H9 (cell line): ENCODE measurements at regions not wholly inside any gene's neighbourhood (a gene's known extent, or its start where the extent isn't known, plus 50 kb on each side); places are given as distances from the start of the nearest gene placed in this dataset.

Source experiments
- DNase-seq: peaks from one replicate; pipeline ENCODE4 v3.0.0-alpha.2; 2017
- H2AFZ ChIP-seq: one replicate; pipeline ENCODE4 v1.6.1; 2013; ENCODE audit warnings: mild to moderate bottlenecking, low read length, control low read depth, moderate library complexity
- H2AK5ac ChIP-seq: 2 replicates; pipeline ENCODE4 v1.6.1; 2013; ENCODE audit warnings: low read length, control low read depth, mixed read lengths; ENCODE audit not compliant: insufficient read length
- H2BK120ac ChIP-seq: one replicate; pipeline ENCODE4 v1.6.1; 2013; ENCODE audit warnings: low read depth, mild to moderate bottlenecking, low read length, control low read depth, inconsistent platforms; ENCODE audit not compliant: poor library complexity, severe bottlenecking
- H2BK12ac ChIP-seq: 2 replicates; pipeline ENCODE4 v1.6.1; 2013; ENCODE audit warnings: low read length, control low read depth, mixed read lengths, low read depth; ENCODE audit not compliant: insufficient read length
- H2BK15ac ChIP-seq: 2 replicates; pipeline ENCODE4 v1.6.1; 2013; ENCODE audit warnings: low read depth, low read length, control low read depth
- H2BK20ac ChIP-seq: one replicate; pipeline ENCODE4 v1.6.1; 2013; ENCODE audit warnings: low read depth, mild to moderate bottlenecking, low read length, control low read depth, inconsistent platforms; ENCODE audit not compliant: poor library complexity, severe bottlenecking
- H2BK5ac ChIP-seq: 2 replicates; pipeline ENCODE4 v1.6.1; 2013; ENCODE audit warnings: low read length, control low read depth, mixed read lengths; ENCODE audit not compliant: insufficient read length
- H3K14ac ChIP-seq: 2 replicates; pipeline ENCODE4 v1.6.1; 2013; ENCODE audit warnings: low read length, control low read depth; ENCODE audit not compliant: insufficient read depth
- H3K18ac ChIP-seq: 2 replicates; pipeline ENCODE4 v1.6.1; 2013; ENCODE audit warnings: low read depth, mild to moderate bottlenecking, mixed read lengths, low read length, control low read depth; ENCODE audit not compliant: insufficient read length
- H3K23ac ChIP-seq: 2 replicates; pipeline ENCODE4 v1.6.1; 2013; ENCODE audit warnings: low read length, control low read depth, mixed read lengths, low read depth; ENCODE audit not compliant: insufficient read length
- H3K23me2 ChIP-seq: 2 replicates; pipeline ENCODE4 v1.6.1; 2013; ENCODE audit warnings: low read depth, mild to moderate bottlenecking, mixed read lengths, low read length, control low read depth; ENCODE audit not compliant: insufficient read length, poor library complexity, severe bottlenecking
- H3K27ac ChIP-seq: 2 replicates; pipeline ENCODE4 v1.5.1; 2013; ENCODE audit warnings: low read length, control low read depth, mixed read lengths, low read depth; ENCODE audit not compliant: insufficient read length
- H3K27me3 ChIP-seq: 2 replicates; pipeline ENCODE4 v1.6.1; 2013; ENCODE audit warnings: low read length, control low read depth, inconsistent platforms; ENCODE audit not compliant: insufficient read depth
- H3K4ac ChIP-seq: 2 replicates; pipeline ENCODE4 v1.6.1; 2013; ENCODE audit warnings: low read depth, mild to moderate bottlenecking, control low read depth, inconsistent platforms, low read length, moderate library complexity
- H3K4me1 ChIP-seq: 2 replicates; pipeline ENCODE4 v1.6.1; 2013; ENCODE audit warnings: low read length, control low read depth, inconsistent platforms; ENCODE audit not compliant: insufficient read depth
- H3K4me2 ChIP-seq: 2 replicates; pipeline ENCODE4 v1.6.1; 2013; ENCODE audit warnings: low read length, control low read depth, mixed read lengths; ENCODE audit not compliant: insufficient read length, insufficient read depth
- H3K56ac ChIP-seq: 2 replicates; pipeline ENCODE4 v1.6.1; 2013; ENCODE audit warnings: low read depth, mild to moderate bottlenecking, mixed read lengths, low read length, control low read depth; ENCODE audit not compliant: insufficient read length
- H3K79me1 ChIP-seq: 2 replicates; pipeline ENCODE4 v1.6.1; 2013; ENCODE audit warnings: low read depth, mild to moderate bottlenecking, moderate library complexity, low read length, control low read depth, inconsistent platforms; ENCODE audit not compliant: insufficient read depth, poor library complexity, severe bottlenecking
- H3K79me2 ChIP-seq: 2 replicates; pipeline ENCODE4 v1.6.1; 2013; ENCODE audit warnings: low read length, control low read depth, inconsistent platforms; ENCODE audit not compliant: insufficient read depth
- H3K9ac ChIP-seq: 2 replicates; pipeline ENCODE4 v1.6.1; 2013; ENCODE audit warnings: low read length, control low read depth, mixed read lengths; ENCODE audit not compliant: insufficient read length; ENCODE audit errors: extremely low read depth
- H3K9me3 ChIP-seq: one replicate; pipeline ENCODE4 v1.6.1; 2013; ENCODE audit warnings: low read depth, low read length, inconsistent platforms; ENCODE audit not compliant: control insufficient read depth
- H3T11ph ChIP-seq: one replicate; pipeline ENCODE4 v1.6.1; 2013; ENCODE audit warnings: mild to moderate bottlenecking, low read length, control low read depth, inconsistent platforms
- H4K20me1 ChIP-seq: one replicate; pipeline ENCODE4 v1.6.1; 2013; ENCODE audit not compliant: control insufficient read depth, insufficient read length, insufficient read depth
- H4K5ac ChIP-seq: 2 replicates; pipeline ENCODE4 v1.6.1; 2013; ENCODE audit warnings: low read depth, mild to moderate bottlenecking, mixed read lengths, low read length, control low read depth; ENCODE audit not compliant: insufficient read length
- H4K8ac ChIP-seq: replicated peaks from 2 replicates; pipeline ENCODE4 v1.6.1; 2013; ENCODE audit warnings: low read length, control low read depth, mixed read lengths, low read depth; ENCODE audit not compliant: insufficient read length
- H4K91ac ChIP-seq: 2 replicates; pipeline ENCODE4 v1.6.1; 2013; ENCODE audit warnings: low read depth, mild to moderate bottlenecking, moderate library complexity, mixed read lengths, low read length, control low read depth; ENCODE audit not compliant: insufficient read length
- H3K27ac Mint-ChIP-seq, 3 experiments: 2 replicates in 2 of 3; 3 replicates in 1 of 3; pipeline ENCODE4 v1.8.0; 2020 to 2021; ENCODE audit warnings: mixed read lengths in 3 of 3, mild to moderate bottlenecking in 1 of 3, moderate library complexity in 1 of 3
- H3K27me3 Mint-ChIP-seq: 2 replicates; pipeline ENCODE4 v1.8.0; 2021; ENCODE audit warnings: low read depth, mild to moderate bottlenecking, moderate library complexity, mixed read lengths
- H3K36me3 Mint-ChIP-seq, 3 experiments: 2 replicates in 2 of 3; 3 replicates in 1 of 3; pipeline ENCODE4 v1.8.0; 2020 to 2021; ENCODE audit warnings: low read depth in 3 of 3, mixed read lengths in 3 of 3; ENCODE audit not compliant: insufficient read depth in 1 of 3
- H3K4me1 Mint-ChIP-seq, 2 experiments: 2 replicates each; pipeline ENCODE4 v1.8.0; 2020; ENCODE audit warnings: mixed read lengths in 2 of 2
- H3K4me3 Mint-ChIP-seq, 2 experiments: 2 replicates in 1 of 2; 3 replicates in 1 of 2; pipeline ENCODE4 v1.8.0; 2020 to 2021; ENCODE audit warnings: mild to moderate bottlenecking in 2 of 2, mixed read lengths in 2 of 2, moderate library complexity in 1 of 2
- H3K9me3 Mint-ChIP-seq, 2 experiments: 2 replicates in 1 of 2; 3 replicates in 1 of 2; pipeline ENCODE4 v1.8.0; 2020; ENCODE audit warnings: mild to moderate bottlenecking in 2 of 2, mixed read lengths in 2 of 2, moderate library complexity in 1 of 2
- CTCF ChIP-seq: fragments of 200-600 bp; sonication (generic); conservative IDR thresholded peaks from 3 replicates; pipeline ENCODE4 v1.8.0; 2021; ENCODE audit warnings: antibody characterized with exemption, mild to moderate bottlenecking
- WGBS: extraction: QIAGEN DNeasy Blood & Tissue Kit; methylation state at CpG from one replicate; pipeline ENCODE4 v1.1.7; 2013; ENCODE audit warnings: missing lambda C conversion rate, low lambda C conversion rate, mixed read lengths; ENCODE audit not compliant: insufficient read length; ENCODE audit errors: extremely low coverage; 5-methylcytosine and 5-hydroxymethylcytosine counted together

GRCh38 chr1:77614037-77614436, 68.4 kb downstream of the ZZZ3 start:
- H3K4me1 ChIP-seq = no peaks in the 10 kb centered on the region
- H3K4me3 Mint-ChIP-seq = no peak overlapping the region
- no peak overlapping the region for H2AFZ ChIP-seq
- no peak overlapping the region for H3K4me2 ChIP-seq
- H3K36me3 Mint-ChIP-seq = peaks cover 24 to 27% (median 26%) of the 10 kb centered on the region in 3 experiments
- no peaks in the 10 kb centered on the region for H4K20me1 ChIP-seq
- H4K91ac ChIP-seq = no peak overlapping the region
- TF ChIP-seq CTCF = no peak
- H3K4me1 Mint-ChIP-seq = no peaks in the 10 kb centered on the region
- no peak overlapping the region for H4K5ac ChIP-seq
- no peak overlapping the region for H3K14ac ChIP-seq
- no peak overlapping the region for H2BK20ac ChIP-seq
- H2BK120ac ChIP-seq = no peak overlapping the region
- WGBS = no CpG with 5 or more reads among the region's 4 CpGs
- H3T11ph ChIP-seq = no peak overlapping the region
- H3K79me1 ChIP-seq = no peaks in the 10 kb centered on the region
- no peak overlapping the region for H4K8ac ChIP-seq
- no peak overlapping the region for H3K23ac ChIP-seq
- no peak overlapping the region for H3K4ac ChIP-seq
- no peak overlapping the region for H3K27ac ChIP-seq
- no peak overlapping the region for H2BK5ac ChIP-seq
- no peak overlapping the region for H3K56ac ChIP-seq
- H3K23me2 ChIP-seq = no peaks in the 10 kb centered on the region
- H3K27me3 Mint-ChIP-seq = no peaks in the 10 kb centered on the region
- H2BK15ac ChIP-seq = no peak overlapping the region
- no peaks in the 10 kb centered on the region for H3K79me2 ChIP-seq
- H3K27ac Mint-ChIP-seq = no peak overlapping the region
- no peak overlapping the region for H3K18ac ChIP-seq
- no peaks in the 10 kb centered on the region for H3K27me3 ChIP-seq
- no peak for DNase-seq
- peaks cover 25% of the 10 kb centered on the region in 2 experiments for H3K9me3 Mint-ChIP-seq
- H3K9ac ChIP-seq = no peak overlapping the region
- no peak overlapping the region for H2AK5ac ChIP-seq
- H2BK12ac ChIP-seq = no peak overlapping the region
- no peaks in the 10 kb centered on the region for H3K9me3 ChIP-seq
